ENCODE measurements at regions not wholly inside any gene's neighbourhood (a gene's known extent, or its start where the extent isn't known, plus 50 kb on each side); places are given as distances from the start of the nearest gene placed in this dataset.
A peak's percentile ranks its signal among the peaks of the same experiment; 100 is the strongest.
"Not testable (repeated sequence)": the region's sequence is repeated elsewhere in the genome, so short reads cannot be mapped to it uniquely, and the experiment has no call there.

DNA sequence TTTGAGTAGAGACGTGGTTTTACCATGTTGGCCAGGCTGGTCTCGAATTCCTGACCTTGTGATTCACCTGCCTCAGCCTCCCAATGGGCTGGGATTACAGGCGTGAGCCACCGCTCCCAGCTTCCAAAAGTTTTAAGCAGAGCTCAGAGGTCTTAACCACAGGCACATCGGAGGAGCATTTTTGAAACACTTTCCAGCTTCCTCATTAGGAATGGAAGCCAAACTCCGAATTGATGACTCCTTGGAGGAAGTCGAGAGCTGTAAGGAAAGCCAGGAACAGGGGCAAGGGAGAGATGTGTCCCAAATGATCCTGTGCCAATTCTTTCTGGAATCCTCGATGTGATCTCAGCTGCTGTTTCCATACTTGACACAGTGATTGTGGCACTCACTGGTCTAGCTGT is 56.2 kb upstream of the CCZ1B start:
- DNase-seq (ENCODE audit: low read depth in 1 of 2, low spot score in 1 of 2); in situ Hi-C loops (cut with HindIII; ENCODE audit: low pct_unique_long_range_greater_than_20kb, low sequenced_read_pairs): not testable (repeated sequence)

DNA sequence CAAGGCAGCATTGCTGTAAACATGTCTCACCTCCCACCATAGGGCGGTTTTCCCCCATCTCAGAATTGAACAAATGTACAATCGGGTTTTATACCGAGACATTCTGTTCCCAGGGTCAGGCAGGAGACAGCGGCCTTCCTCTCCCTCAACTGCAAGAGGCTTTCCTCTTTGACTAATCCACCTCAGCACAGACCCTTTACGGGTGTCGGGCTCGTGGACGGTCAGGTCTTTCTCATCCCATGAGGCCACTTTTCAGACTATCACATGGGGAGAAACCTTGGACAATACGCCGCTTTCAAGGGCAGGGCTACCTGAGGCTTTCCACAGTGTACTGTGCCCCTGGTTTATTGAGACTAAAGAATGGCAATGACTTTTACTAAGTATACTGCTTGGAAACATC is 57.7 kb upstream of the CCZ1B start:
- in situ Hi-C loops (cut with HindIII; ENCODE audit: low pct_unique_long_range_greater_than_20kb, low sequenced_read_pairs); DNase-seq (ENCODE audit: low read depth in 1 of 2, low spot score in 1 of 2): not testable (repeated sequence)

DNA sequence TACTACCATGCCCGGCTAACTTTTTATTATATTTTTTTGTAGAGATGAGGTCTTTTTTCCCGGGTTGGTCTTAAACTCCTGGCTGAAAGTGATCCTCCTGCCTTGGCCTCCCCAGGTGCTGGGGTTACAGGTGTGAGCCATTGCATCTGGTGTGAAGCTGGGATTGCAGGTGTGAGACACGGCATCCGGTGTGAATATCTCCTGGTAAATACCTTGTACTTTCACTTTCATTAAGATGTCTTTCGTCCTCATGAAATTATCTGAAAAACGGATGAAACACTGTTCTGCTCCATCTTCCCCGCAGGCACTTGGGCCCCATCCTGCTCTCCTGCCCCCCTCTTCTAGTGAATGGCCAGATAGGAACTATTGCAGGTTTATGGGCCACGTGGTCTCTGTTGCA is 60.1 kb upstream of the CCZ1B start:
- in situ Hi-C loops (cut with HindIII; ENCODE audit: low pct_unique_long_range_greater_than_20kb, low sequenced_read_pairs): no loop called here
- TF ChIP-seq JUND (IDR thresholded peaks at IDR 0.05; ENCODE audit: low read depth): no peak
- no peak for DNase-seq (ENCODE audit: low read depth in 1 of 2, low spot score in 1 of 2)

DNA sequence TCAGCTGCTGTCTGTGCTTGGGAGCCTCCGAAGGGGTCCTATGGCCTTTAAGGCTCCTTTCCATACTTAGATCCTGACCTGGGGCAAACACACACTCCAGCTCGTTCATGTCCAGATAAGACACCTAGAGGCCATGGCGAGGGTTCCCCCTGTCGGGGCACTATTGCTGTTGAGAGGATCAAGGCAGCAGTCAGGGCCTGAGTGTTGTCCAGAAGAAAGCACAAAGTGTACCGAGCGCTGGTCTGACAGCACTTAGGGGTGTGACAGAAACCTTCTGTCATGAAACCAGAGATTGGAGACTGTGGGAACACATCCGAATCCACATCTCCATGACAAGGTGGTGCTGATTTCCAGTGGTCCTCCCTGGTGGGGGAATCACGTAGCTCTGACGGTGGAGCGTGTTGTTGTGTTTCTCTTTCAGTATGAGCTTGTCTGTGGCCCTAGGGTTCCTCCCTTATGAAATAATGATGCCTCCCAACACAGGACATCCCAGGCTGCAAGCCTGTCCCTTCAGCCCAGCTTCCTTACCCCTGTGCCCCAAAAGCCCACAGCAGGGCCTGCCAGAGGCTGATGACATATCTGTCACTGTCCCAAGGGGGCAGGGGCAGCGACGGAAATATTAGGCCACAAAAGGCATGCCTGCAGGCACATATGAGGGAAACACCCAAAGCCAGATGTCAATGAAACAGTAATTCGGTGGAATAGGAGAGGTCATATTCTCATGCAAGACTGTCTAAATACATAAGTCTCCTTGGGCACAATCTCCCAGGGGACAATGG is 62.4 kb upstream of the CCZ1B start:
- in situ Hi-C loops (cut with HindIII; ENCODE audit: low pct_unique_long_range_greater_than_20kb, low sequenced_read_pairs); DNase-seq (ENCODE audit: low read depth in 1 of 2, low spot score in 1 of 2): not testable (repeated sequence)

DNA sequence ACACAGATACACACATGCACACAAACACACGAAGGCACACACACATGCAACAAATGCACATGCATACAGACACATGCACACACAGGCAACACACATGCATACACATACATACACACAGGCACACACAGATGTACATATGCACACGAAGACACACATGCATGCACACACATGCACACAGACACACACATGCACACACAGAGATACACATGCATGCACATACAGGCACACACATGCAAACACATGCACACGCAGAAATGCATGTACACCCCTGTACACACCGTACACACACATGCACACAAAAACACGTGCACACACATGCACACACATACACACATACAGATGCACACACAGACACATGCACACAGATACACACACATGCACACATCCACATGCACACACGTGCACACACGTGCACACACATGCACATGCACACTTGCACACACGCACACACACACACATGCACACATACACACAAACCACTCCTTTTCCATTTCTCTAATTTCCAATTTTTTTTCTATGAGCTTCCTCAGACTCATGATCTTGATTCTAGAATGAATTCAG is 63.3 kb upstream of the CCZ1B start:
- in situ Hi-C loops (cut with HindIII; ENCODE audit: low pct_unique_long_range_greater_than_20kb, low sequenced_read_pairs): no loop called here
- DNase-seq (ENCODE audit: low read depth in 1 of 2, low spot score in 1 of 2): no peak
- TF ChIP-seq JUND (IDR thresholded peaks at IDR 0.05; ENCODE audit: low read depth): no peak

DNA sequence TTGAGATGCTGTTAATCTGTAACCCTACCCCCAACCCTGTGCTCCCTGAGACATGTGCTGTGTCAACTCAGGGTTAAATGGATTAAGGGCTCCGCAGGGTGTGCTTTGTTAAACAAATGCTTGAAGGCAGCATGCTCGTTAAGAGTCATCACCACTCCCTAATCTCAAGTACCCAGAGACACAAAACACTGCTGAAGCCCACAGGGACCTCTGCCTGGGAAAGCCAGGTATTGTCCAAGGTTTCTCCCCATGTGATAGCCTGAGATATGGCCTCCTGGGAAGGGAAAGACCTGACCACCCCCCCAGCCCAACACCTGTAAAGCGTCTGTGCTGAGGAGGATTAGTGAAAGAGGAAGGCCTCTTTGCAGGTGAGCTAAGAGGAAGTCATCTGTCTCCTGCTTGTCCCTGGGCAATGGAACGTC is 76.0 kb upstream of the CCZ1B start:
- in situ Hi-C loops (cut with HindIII; ENCODE audit: low pct_unique_long_range_greater_than_20kb, low sequenced_read_pairs); DNase-seq (ENCODE audit: low read depth in 1 of 2, low spot score in 1 of 2): not testable (repeated sequence)

DNA sequence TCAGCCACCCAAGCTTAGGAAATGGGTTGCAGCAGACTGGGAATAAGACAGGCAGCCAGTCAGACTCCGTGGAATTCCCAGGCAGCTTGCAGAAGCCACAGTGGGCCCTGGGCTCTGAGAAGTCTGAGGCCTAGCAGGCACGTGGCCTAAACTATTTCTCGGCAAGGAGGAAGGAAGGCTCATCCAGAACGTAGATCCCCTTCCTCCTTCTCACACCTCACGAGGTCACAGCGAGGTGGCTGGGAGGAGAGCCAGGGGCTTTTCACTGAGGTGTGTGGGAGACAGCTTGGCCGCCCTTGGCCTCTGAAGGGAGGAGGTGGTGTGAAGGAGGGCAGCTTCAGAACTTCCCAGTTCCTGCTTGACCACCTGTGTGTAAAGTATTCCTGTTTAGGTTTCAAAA is 77.2 kb upstream of the CCZ1B start:
- in situ Hi-C loops (cut with HindIII; ENCODE audit: low pct_unique_long_range_greater_than_20kb, low sequenced_read_pairs); DNase-seq (ENCODE audit: low read depth in 1 of 2, low spot score in 1 of 2): not testable (repeated sequence)

DNA sequence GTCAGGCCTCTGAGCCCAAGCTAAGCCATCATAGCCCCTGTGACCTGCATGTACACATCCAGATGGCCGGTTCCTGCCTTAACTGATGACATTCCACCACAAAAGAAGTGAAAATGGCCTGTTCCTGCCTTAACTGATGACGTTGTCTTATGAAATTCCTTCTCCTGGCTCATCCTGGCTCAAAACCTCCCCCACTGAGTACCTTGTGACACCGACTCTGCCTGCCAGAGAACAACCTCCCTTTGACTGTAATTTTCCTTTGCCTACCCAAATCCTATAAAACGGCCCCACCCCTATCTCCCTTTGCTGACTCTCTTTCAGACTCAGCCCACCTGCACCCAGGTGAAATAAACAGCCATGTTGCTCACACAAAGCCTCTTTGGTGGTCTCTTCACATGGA is 77.7 kb upstream of the CCZ1B start:
- in situ Hi-C loops (cut with HindIII; ENCODE audit: low pct_unique_long_range_greater_than_20kb, low sequenced_read_pairs); DNase-seq (ENCODE audit: low read depth in 1 of 2, low spot score in 1 of 2): not testable (repeated sequence)

DNA sequence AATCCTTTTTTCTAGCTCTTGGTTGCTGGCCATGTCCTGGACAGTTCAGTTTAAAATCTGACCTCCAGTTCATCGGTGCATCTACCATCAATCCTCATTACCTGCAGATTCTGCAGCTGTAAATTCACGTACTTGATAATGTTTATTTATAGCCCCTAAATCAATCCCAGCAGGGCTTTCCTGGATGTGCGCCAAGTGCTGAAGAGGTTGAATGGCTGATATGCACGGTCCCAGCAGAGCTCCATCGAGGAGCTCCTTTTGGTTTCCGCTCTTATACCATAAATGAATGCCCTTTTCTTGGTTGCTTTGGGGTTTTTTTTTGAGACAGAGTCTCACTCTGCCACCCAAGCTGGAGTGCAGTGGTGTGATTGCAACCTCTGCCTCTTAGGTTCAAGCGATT is 91.2 kb upstream of the CCZ1B start:
- TF ChIP-seq JUND (IDR thresholded peaks at IDR 0.05; ENCODE audit: low read depth): no peak
- no peak for DNase-seq (ENCODE audit: low read depth in 1 of 2, low spot score in 1 of 2)

DNA sequence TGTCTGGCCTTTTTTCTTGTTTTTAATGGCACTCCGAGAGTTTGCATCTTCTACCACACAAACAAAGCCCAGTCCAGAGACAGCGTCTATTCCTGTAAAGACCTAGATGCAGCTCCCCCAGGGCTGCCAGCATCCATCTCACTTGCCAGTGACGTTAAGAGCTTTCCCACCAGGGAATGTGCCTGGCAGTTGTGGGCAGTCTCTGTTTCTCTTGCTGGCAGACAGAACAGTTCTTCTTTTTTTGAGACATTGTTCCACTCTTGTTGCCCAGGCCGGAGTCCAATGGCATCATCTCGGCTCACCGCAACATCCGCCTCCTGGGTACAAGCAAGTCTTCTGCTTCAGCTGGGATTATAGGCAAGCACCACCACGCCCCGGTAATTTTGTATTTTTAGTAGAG is 93.1 kb upstream of the CCZ1B start:
- DNase-seq (ENCODE audit: low read depth in 1 of 2, low spot score in 1 of 2); in situ Hi-C loops (cut with HindIII; ENCODE audit: low pct_unique_long_range_greater_than_20kb, low sequenced_read_pairs): not testable (repeated sequence)

More for the DNA sequence above, 91.2 kb upstream of the CCZ1B start:
- in situ Hi-C loops (cut with HindIII; ENCODE audit: low pct_unique_long_range_greater_than_20kb, low sequenced_read_pairs): no loop called here

DNA sequence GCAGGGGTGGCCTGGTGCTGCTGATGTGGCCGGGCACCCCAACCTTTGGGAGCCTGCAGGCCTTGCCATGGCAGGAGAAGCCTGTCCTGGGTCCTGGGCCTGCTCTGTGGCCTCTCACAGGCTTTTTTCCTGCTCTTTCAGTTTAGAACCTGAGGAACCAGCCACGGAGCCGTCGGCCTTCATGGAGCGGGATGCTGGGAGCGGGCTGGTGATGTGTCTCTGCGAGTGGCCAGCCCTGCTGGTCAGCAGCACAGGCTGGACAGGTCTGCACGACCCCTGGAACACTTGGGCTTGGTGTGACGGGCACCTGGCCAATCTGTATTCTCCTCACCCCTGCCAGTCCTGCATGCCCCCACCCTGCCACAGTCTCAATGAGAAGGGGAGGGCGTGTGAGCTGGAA is 98.4 kb upstream of the CCZ1B start:
- in situ Hi-C loops (cut with HindIII; ENCODE audit: low pct_unique_long_range_greater_than_20kb, low sequenced_read_pairs); DNase-seq (ENCODE audit: low read depth in 1 of 2, low spot score in 1 of 2): not testable (repeated sequence)

DNA sequence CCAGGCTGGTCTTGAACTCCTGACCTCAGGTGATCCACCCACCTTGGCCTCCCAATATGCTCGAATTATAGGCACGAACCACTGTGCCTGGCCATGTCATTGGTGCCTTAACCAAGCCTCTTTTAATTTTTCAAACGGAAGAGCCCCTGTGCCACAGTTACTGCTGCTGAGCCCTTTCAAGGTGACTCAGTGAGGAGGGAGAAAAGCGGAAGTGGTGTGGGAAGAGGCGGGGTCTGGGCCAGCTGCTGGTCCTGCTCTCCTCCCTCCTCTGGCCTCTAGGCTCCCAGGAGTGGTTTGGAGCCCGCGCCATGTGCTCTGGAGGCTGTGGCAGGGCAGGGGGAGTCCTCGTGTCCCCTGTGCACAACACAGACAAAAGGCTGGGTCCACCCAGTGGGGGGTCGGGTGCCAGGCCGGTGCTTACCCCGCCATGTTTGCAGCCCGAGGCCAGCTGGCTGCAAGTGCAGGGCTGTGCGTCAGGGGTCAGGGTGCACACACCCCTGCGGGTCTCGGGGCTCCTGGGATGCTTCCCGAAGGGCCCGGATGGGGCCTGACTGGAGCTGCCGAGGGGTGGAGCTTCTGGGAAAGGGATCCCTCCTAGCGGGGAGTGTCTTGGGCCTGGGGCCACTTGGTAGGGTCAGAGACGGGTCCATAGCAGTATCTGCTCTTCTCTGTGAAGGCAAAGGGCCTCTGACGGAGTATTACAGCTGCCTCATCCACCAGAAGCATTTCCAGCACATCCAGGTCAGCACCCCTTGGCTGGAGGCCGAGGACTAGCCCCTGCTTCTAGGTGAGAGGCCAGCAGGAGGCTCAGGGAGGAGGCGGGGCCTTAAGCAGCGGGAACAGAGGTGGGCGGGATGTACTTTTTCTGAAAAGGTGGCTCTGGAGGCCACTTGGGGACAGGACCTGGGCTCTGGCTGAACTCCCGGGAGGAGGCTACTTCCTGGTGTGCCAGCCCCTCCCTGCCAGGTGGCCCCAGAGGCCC is 100.4 kb upstream of the CCZ1B start:
- in situ Hi-C loops (cut with HindIII; ENCODE audit: low pct_unique_long_range_greater_than_20kb, low sequenced_read_pairs); DNase-seq (ENCODE audit: low read depth in 1 of 2, low spot score in 1 of 2): not testable (repeated sequence)

DNA sequence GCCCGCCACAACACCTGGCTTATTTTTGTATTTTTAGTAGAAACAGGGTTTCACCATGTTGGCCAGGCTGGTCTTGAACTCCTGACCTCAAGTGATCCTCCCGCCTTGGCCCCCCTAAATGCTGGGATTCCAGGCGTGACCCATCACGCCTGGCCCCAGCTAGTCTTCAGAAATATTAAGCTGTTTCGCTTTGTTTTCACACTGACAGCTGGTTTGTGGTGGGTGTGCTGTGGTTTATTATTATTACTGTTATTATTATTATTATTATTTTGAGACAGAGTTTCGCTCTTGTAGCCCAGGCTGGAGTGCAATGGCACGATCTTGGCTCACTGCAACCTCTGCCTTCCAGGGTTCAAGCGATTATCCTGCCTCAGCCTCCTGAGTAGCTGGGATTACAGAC is 101.6 kb upstream of the CCZ1B start:
- DNase-seq (ENCODE audit: low read depth in 1 of 2, low spot score in 1 of 2); in situ Hi-C loops (cut with HindIII; ENCODE audit: low pct_unique_long_range_greater_than_20kb, low sequenced_read_pairs): not testable (repeated sequence)

DNA sequence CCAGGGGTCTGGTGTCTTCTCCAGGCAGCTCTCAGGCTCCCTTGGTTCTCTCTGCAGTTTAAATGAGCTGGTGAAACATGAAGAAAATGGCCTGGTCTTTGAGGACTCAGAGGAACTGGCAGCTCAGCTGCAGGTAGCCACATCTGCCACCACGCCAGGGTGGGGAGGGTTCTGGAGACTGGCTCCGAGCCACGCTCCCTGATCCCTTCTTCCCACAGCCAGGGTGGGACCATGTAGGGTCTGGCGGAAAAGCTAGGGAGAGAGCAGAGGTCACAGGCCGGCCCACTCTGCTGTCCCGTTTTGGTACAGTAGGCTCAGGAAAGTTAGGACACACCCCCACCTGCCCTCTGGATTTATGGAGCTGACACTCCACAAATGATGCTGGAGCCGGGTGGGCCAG is 103.5 kb upstream of the CCZ1B start:
- DNase-seq (ENCODE audit: low read depth in 1 of 2, low spot score in 1 of 2); in situ Hi-C loops (cut with HindIII; ENCODE audit: low pct_unique_long_range_greater_than_20kb, low sequenced_read_pairs): not testable (repeated sequence)

DNA sequence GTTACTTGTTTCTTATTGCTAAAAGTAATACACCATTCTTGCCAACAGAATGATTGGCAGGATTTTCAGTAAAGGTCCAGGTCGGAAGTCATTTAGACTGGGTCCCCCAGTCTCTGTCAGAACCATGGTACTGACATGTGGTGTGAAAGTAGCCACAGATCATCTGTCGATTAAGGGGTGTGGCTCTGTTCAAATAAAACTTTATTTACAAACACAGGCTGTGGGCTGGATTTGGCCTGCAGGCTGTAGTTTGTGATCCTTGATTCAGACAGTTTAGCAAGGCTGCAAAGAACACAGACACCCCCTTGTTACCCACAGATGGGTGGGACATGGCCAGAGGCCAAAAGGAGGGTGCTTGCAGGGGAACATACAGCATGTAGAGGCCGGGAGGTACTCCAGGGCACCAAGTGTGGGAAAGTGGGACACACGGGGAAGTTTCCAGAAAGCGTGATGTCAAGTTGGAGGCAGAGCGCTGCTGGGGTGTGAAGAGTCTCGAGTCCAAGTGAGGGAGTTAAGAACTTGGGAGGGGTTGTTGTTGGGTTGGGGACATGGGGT is 104.1 kb upstream of the CCZ1B start:
- DNase-seq (ENCODE audit: low read depth in 1 of 2, low spot score in 1 of 2); in situ Hi-C loops (cut with HindIII; ENCODE audit: low pct_unique_long_range_greater_than_20kb, low sequenced_read_pairs): not testable (repeated sequence)

DNA sequence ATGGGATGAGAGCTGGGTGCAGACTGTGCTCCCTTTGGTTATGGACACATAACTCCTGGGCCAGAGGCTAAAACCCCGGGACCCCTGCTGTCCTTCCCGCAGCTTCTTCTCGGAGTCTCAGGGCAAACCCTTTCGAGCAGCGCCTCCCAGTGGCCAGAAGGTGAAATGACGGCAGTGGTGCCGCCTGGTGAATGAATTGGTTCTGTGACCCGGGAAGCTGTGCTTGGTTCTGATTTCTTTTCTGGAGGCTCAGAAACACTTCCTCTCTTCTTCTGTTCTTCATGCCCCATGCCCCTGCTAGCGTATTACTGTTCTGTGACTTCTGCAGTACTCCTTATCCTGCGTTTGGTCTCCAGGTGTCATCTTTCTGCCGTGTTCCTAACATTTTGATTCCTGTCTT is 104.7 kb upstream of the CCZ1B start:
- peak in 1 of 2 experiments; percentile 30 for DNase-seq (ENCODE audit: low read depth in 1 of 2, low spot score in 1 of 2)
- in situ Hi-C loops (cut with HindIII; ENCODE audit: low pct_unique_long_range_greater_than_20kb, low sequenced_read_pairs): not testable (repeated sequence)

DNA sequence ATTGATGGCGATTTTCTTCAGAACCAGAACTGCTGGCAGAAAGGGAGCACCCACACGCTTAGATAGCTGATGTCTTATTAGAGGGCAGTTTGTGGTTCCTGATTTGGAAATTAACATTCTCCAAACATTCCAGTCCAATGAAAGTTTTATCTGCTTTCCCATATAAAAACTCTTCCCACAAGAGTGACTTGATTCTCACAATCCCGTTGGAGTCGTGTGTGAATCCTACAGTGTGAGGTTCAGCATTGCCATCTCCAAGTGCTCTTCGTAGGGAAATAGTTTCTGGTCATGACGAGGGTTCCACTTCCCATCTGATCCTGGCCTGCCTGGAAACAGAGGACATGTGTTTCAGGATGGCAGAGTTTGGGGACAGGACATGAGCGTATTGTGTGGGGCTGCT is 105.4 kb upstream of the CCZ1B start:
- in situ Hi-C loops (cut with HindIII; ENCODE audit: low pct_unique_long_range_greater_than_20kb, low sequenced_read_pairs); DNase-seq (ENCODE audit: low read depth in 1 of 2, low spot score in 1 of 2): not testable (repeated sequence)
